H1 (cell line): ENCODE measurements at regions not wholly inside any gene's neighbourhood (a gene's known extent, or its start where the extent isn't known, plus 50 kb on each side); places are given as distances from the start of the nearest gene placed in this dataset.

Experiments used
- CTCF ChIA-PET: fragments of 300-600 bp; sonication (Branson Sonifier 250); formaldehyde crosslinking; loops from one replicate; lab custom pipeline; 2021; ENCODE audit not compliant: partially characterized antibody; lab: Charles Lee
- POLR2A ChIA-PET: fragments of 300-600 bp; sonication (Branson Sonifier 250); formaldehyde crosslinking; loops from one replicate; lab custom pipeline; 2021; ENCODE audit warnings: inconsistent platforms; ENCODE audit not compliant: partially characterized antibody; lab: Charles Lee
- DNase-seq, 2 experiments: peaks; one replicate each; pipeline versions ENCODE4 v3.0.0 to v3.0.0-alpha.2; 2010 to 2022; ENCODE audit warnings: low spot score in 2 of 2, low read depth in 1 of 2, mixed read lengths in 1 of 2
- FAIRE-seq: peaks from 2 replicates; lab custom pipeline; 2011; peaks lifted over from hg19 to GRCh38; lab: Jason Lieb, UNC
- H2AFZ ChIP-seq: 2 replicates; pipeline ENCODE4 v1.8.1; 2012; ENCODE audit warnings: low read length, inconsistent platforms
- H2AK5ac ChIP-seq: 2 replicates; pipeline ENCODE4 v1.6.1; 2013; ENCODE audit warnings: low read depth, low read length
- H2BK120ac ChIP-seq: replicated peaks from 2 replicates; pipeline ENCODE3; 2013; ENCODE audit warnings: low read depth, low read length, inconsistent platforms
- H2BK12ac ChIP-seq: 2 replicates; pipeline ENCODE4 v1.6.1; 2013; ENCODE audit warnings: low read depth, low read length
- H2BK15ac ChIP-seq: 2 replicates; pipeline ENCODE4 v1.6.1; 2013; ENCODE audit warnings: low read length
- H2BK20ac ChIP-seq: 2 replicates; pipeline ENCODE4 v1.6.1; 2013; ENCODE audit warnings: low read length
- H2BK5ac ChIP-seq: 2 replicates; pipeline ENCODE4 v1.6.1; 2013; ENCODE audit warnings: low read depth, low read length
- H3K14ac ChIP-seq: 2 replicates; pipeline ENCODE4 v1.6.1; 2013; ENCODE audit warnings: inconsistent platforms; ENCODE audit not compliant: insufficient read length
- H3K18ac ChIP-seq: 2 replicates; pipeline ENCODE4 v1.6.1; 2013; ENCODE audit warnings: low read length; ENCODE audit errors: extremely low read depth
- H3K23ac ChIP-seq: 2 replicates; pipeline ENCODE4 v1.6.1; 2013; ENCODE audit warnings: inconsistent platforms; ENCODE audit not compliant: insufficient read length
- H3K23me2 ChIP-seq: 2 replicates; pipeline ENCODE4 v1.6.1; 2013; ENCODE audit warnings: low read depth, low read length
- H3K27ac ChIP-seq: 2 replicates; pipeline ENCODE4 v1.6.1; 2011; ENCODE audit warnings: low read depth, low read length, inconsistent platforms
- H3K27me3 ChIP-seq, 4 experiments: replicated peaks in 1 of 4; 1 replicate in 1 of 4; 2 replicates in 3 of 4; pipeline versions ENCODE4 v1.6.1 to v1.8.1; 2011 to 2013; ENCODE audit warnings: low read length in 3 of 4, mild to moderate bottlenecking in 3 of 4, inconsistent platforms in 2 of 4, mixed read lengths in 2 of 4, moderate library complexity in 1 of 4; ENCODE audit not compliant: control insufficient read depth in 3 of 4, insufficient read depth in 3 of 4; ENCODE audit errors: extremely low read depth in 1 of 4
- H3K36me3 ChIP-seq, 4 experiments: 2 replicates each; pipeline versions ENCODE4 v1.6.1 to v1.8.1; 2011 to 2013; ENCODE audit warnings: mild to moderate bottlenecking in 4 of 4, low read length in 3 of 4, moderate library complexity in 2 of 4, control low read depth in 1 of 4, inconsistent platforms in 1 of 4; ENCODE audit not compliant: insufficient read depth in 4 of 4, control insufficient read depth in 2 of 4
- H3K4ac ChIP-seq: replicated peaks from 2 replicates; pipeline ENCODE3; 2013; ENCODE audit warnings: low read length, low read depth, mixed read lengths, inconsistent platforms; ENCODE audit not compliant: insufficient read length
- H3K4me1 ChIP-seq, 4 experiments: replicated peaks in 1 of 4; 1 replicate in 1 of 4; 2 replicates in 3 of 4; pipeline versions ENCODE4 v1.6.1 to v1.8.1; 2011 to 2013; ENCODE audit warnings: low read length in 3 of 4, inconsistent platforms in 2 of 4, mixed read lengths in 1 of 4; ENCODE audit not compliant: insufficient read depth in 4 of 4, control insufficient read depth in 3 of 4
- H3K4me2 ChIP-seq, 2 experiments: 2 replicates each; pipeline versions ENCODE4 v1.6.1 to v1.8.1; 2011 to 2013; ENCODE audit warnings: low read depth in 2 of 2, low read length in 2 of 2, control low read depth in 1 of 2, inconsistent platforms in 1 of 2, mild to moderate bottlenecking in 1 of 2; ENCODE audit not compliant: insufficient read depth in 1 of 2
- H3K4me3 ChIP-seq, 4 experiments: fragments of 200-600, 300-600 bp in 1 of 4; sonication (generic), shearing (Covaris generic), sonication (Bioruptor Twin) in 1 of 4; 2 replicates each; pipeline versions ENCODE4 v1.5.1 to v1.8.1; 2011 to 2016; ENCODE audit warnings: low read length in 4 of 4, low read depth in 3 of 4, control low read depth in 2 of 4, inconsistent platforms in 2 of 4, mild to moderate bottlenecking in 2 of 4, mixed read lengths in 1 of 4, moderate library complexity in 1 of 4; ENCODE audit not compliant: insufficient read depth in 2 of 4; ENCODE audit errors: extremely low read depth in 1 of 4
- H3K56ac ChIP-seq: replicated peaks from 2 replicates; pipeline ENCODE3; 2013; ENCODE audit warnings: low read depth, mild to moderate bottlenecking, mixed read lengths, low read length, inconsistent platforms; ENCODE audit not compliant: insufficient read length
- H3K79me1 ChIP-seq: 2 replicates; pipeline ENCODE4 v1.6.1; 2013; ENCODE audit warnings: low read depth, low read length, control low read depth
- H3K79me2 ChIP-seq, 2 experiments: 2 replicates each; pipeline versions ENCODE4 v1.6.1 to v1.8.1; 2012 to 2013; ENCODE audit warnings: low read length in 2 of 2, mild to moderate bottlenecking in 2 of 2, inconsistent platforms in 1 of 2; ENCODE audit not compliant: insufficient read depth in 2 of 2, control insufficient read depth in 1 of 2
- H3K9ac ChIP-seq, 4 experiments: replicated peaks in 1 of 4; 1 replicate in 1 of 4; 2 replicates in 3 of 4; pipeline versions ENCODE4 v1.6.1 to v1.8.1; 2011 to 2013; ENCODE audit warnings: low read depth in 3 of 4, low read length in 3 of 4, control low read depth in 2 of 4, mild to moderate bottlenecking in 2 of 4, moderate library complexity in 2 of 4, inconsistent platforms in 1 of 4; ENCODE audit errors: extremely low read depth in 1 of 4
- H3K9me3 ChIP-seq, 2 experiments: 2 replicates each; pipeline versions ENCODE4 v1.6.1 to v1.8.1; 2012 to 2013; ENCODE audit warnings: mild to moderate bottlenecking in 2 of 2, moderate library complexity in 2 of 2, control low read depth in 1 of 2, inconsistent platforms in 1 of 2, low read depth in 1 of 2, low read length in 1 of 2, mixed read lengths in 1 of 2; ENCODE audit not compliant: insufficient read depth in 2 of 2
- H4K20me1 ChIP-seq, 2 experiments: replicated peaks in 1 of 2; 2 replicates each; pipeline versions ENCODE3 to v1.8.1; 2011 to 2013; ENCODE audit warnings: inconsistent platforms in 2 of 2, low read length in 2 of 2, mild to moderate bottlenecking in 1 of 2; ENCODE audit not compliant: insufficient read depth in 2 of 2, control insufficient read depth in 1 of 2
- H4K5ac ChIP-seq: 2 replicates; pipeline ENCODE4 v1.6.1; 2013; ENCODE audit warnings: low read length, low read depth, mixed read lengths, inconsistent platforms; ENCODE audit not compliant: insufficient read length
- H4K8ac ChIP-seq: 2 replicates; pipeline ENCODE4 v1.8.0; 2013; ENCODE audit warnings: mild to moderate bottlenecking, moderate library complexity, low read length, inconsistent platforms; ENCODE audit not compliant: insufficient read depth; ENCODE audit errors: extremely low read depth
- H4K91ac ChIP-seq: replicated peaks from 2 replicates; pipeline ENCODE3; 2013; ENCODE audit warnings: low read length, mixed read lengths, inconsistent platforms; ENCODE audit not compliant: insufficient read length
- ASH2L ChIP-seq: fragments of 200-600, 300-600 bp; sonication (generic); IDR thresholded peaks from one replicate; pipeline ENCODE4 v1.7.1; 2017; ENCODE audit warnings: low read length
- BRCA1 ChIP-seq: IDR thresholded peaks from 2 replicates; pipeline ENCODE4 v1.6.1; 2012; ENCODE audit warnings: low read depth, low read length, improper control_type of control experiment
- CHD1 ChIP-seq: IDR thresholded peaks from 2 replicates; pipeline ENCODE4 v1.6.1; 2012; ENCODE audit warnings: low read depth, low read length, improper control_type of control experiment
- CHD2 ChIP-seq: IDR thresholded peaks from 2 replicates; pipeline ENCODE4 v1.6.1; 2012; ENCODE audit warnings: low read length, improper control_type of control experiment
- EP300 ChIP-seq, 2 experiments: IDR thresholded peaks; 1 replicate in 1 of 2; 2 replicates in 1 of 2; pipeline ENCODE4 v1.6.1; 2011 to 2012; ENCODE audit warnings: low read depth in 2 of 2, low read length in 2 of 2, mild to moderate bottlenecking in 2 of 2, borderline replicate concordance in 1 of 2, inconsistent platforms in 1 of 2, moderate library complexity in 1 of 2
- HDAC6 ChIP-seq: IDR thresholded peaks from one replicate; pipeline ENCODE4 v1.7.1; 2012; ENCODE audit warnings: low read depth, mild to moderate bottlenecking, inconsistent platforms, low read length, moderate library complexity
- JUN ChIP-seq: IDR thresholded peaks from 2 replicates; pipeline ENCODE4 v1.6.1; 2011; ENCODE audit warnings: low read depth, mild to moderate bottlenecking, improper control_type of control experiment, low read length
- MAFK ChIP-seq: IDR thresholded peaks from 2 replicates; pipeline ENCODE4 v1.6.1; 2012; ENCODE audit warnings: low read depth, mild to moderate bottlenecking, improper control_type of control experiment, low read length
- POU5F1 ChIP-seq: IDR thresholded peaks from 2 replicates; pipeline ENCODE4 v1.6.1; 2011; ENCODE audit warnings: low read depth, mild to moderate bottlenecking, low read length, moderate library complexity
- SIRT6 ChIP-seq: IDR thresholded peaks from one replicate; pipeline ENCODE4 v1.7.1; 2012; ENCODE audit warnings: low read length, inconsistent platforms
- SP2 ChIP-seq: IDR thresholded peaks from 2 replicates; pipeline ENCODE4 v1.6.1; 2012; ENCODE audit warnings: mild to moderate bottlenecking, low read length, inconsistent platforms
- TAF7 ChIP-seq: optimal IDR thresholded peaks from 2 replicates; pipeline ENCODE3; 2011; ENCODE audit warnings: low read depth, mild to moderate bottlenecking, inconsistent platforms, low read length, moderate library complexity, borderline replicate concordance
- USF2 ChIP-seq: IDR thresholded peaks from 2 replicates; pipeline ENCODE4 v1.6.1; 2011; ENCODE audit warnings: low read length, improper control_type of control experiment
- ZNF274 ChIP-seq: IDR thresholded peaks from 2 replicates; pipeline ENCODE4 v1.7.0; 2012; ENCODE audit warnings: low read length, borderline replicate concordance; ENCODE audit errors: extremely low read depth
- WGBS, 2 experiments: shearing (Covaris generic) in 1 of 2; methylation state at CpG; one replicate each; pipeline versions ENCODE4 v1.1.6 to v1.1.7; 2013 to 2015; ENCODE audit warnings: low lambda C conversion rate in 2 of 2, mixed read lengths in 2 of 2, inconsistent platforms in 1 of 2, low coverage in 1 of 2, missing lambda C conversion rate in 1 of 2; ENCODE audit not compliant: insufficient replicate concordance in 2 of 2, insufficient coverage in 1 of 2, insufficient read length in 1 of 2; ENCODE audit errors: extremely low coverage in 1 of 2, missing lambda C conversion rate in 1 of 2; 5-methylcytosine and 5-hydroxymethylcytosine counted together
- TF ChIP-seq, protein P1 (sequence below): IDR thresholded peaks from 2 replicates; pipeline ENCODE4 v1.6.1; 2011; ENCODE audit warnings: low read depth, mild to moderate bottlenecking, low read length; ENCODE audit not compliant: insufficient read depth

DNA sequence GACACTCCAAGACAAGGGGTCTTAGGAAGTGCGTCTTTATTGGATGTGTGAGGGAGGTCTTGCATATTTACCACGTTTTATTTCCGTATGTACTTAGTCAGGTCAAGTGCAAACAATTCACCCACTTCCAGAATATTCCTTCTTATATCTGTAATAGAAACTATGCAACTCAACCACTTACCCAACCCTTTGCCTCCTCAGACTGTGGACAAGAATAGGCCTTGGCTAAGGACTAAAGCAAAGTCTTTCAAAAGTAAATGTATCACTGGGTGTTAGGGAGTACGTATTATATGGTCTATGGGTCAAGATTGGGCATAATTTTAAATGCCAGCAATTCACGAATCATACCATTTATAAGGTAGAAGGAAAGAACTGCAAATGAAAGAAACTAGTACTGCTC lies 484.8 kb downstream of the MBD2 start:
- FAIRE-seq = no peak
- CTCF ChIA-PET = interaction anchor here (1.2 kb wide), 1 partner anchor 380 kb away, joined by 3 read pairs; no protein-coding TSS in a partner anchor
- Histone ChIP-seq H2AK5ac (no peak overlapping the region), H3K4me3 (no peak overlapping the region), H3K23ac (no peak overlapping the region), H3K18ac (no peak overlapping the region), H3K79me2 (no peaks in the 10 kb centered on the region), H4K8ac (no peak overlapping the region), H3K4ac (no peak overlapping the region), H3K14ac (no peak overlapping the region), H4K91ac (no peak overlapping the region), H2BK120ac (no peak overlapping the region), H3K4me1 (no peaks in the 10 kb centered on the region), H4K5ac (no peak overlapping the region), H3K23me2 (no peaks in the 10 kb centered on the region), H2BK12ac (no peak overlapping the region), H4K20me1 (no peaks in the 10 kb centered on the region), H3K9me3 (no peaks in the 10 kb centered on the region), H3K79me1 (no peaks in the 10 kb centered on the region), H3K27ac (no peak overlapping the region), H3K27me3 (no peaks in the 10 kb centered on the region), H3K4me2 (no peak overlapping the region), H2AFZ (no peak overlapping the region), H3K56ac (no peak overlapping the region), H3K36me3 (no peaks in the 10 kb centered on the region), H2BK15ac (no peak overlapping the region), H3K9ac (no peak overlapping the region), H2BK20ac (no peak overlapping the region), H2BK5ac (no peak overlapping the region)
- DNase-seq = no peak
- 91% methylated on average over 5 of the region's 5 CpGs; no CpG with 5 or more reads in 1 of the 2 experiments for WGBS, 2 experiments
- POLR2A ChIA-PET = no interaction called here
- TF ChIP-seq MAFK = no peak
- TF ChIP-seq TAF7 = no peak
- no peak for TF ChIP-seq CHD1
- TF ChIP-seq BRCA1 = no peak
- no peak for TF ChIP-seq ZNF274
- no peak for TF ChIP-seq POU5F1
- TF ChIP-seq EP300 (IDR thresholded peaks at IDR 0.05; ENCODE audit: borderline replicate concordance in 1 of 2, low read depth in 2 of 2, low read length in 2 of 2) = no peak
- no peak for TF ChIP-seq USF2
- TF ChIP-seq, protein P1, sequence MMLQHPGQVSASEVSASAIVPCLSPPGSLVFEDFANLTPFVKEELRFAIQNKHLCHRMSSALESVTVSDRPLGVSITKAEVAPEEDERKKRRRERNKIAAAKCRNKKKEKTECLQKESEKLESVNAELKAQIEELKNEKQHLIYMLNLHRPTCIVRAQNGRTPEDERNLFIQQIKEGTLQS = no peak
- no peak for TF ChIP-seq CHD2
- no peak for TF ChIP-seq SP2
- TF ChIP-seq HDAC6 = no peak
- no peak for TF ChIP-seq JUN
- no peak for TF ChIP-seq SIRT6
- no peak for TF ChIP-seq ASH2L
